GM12878 (cell line): ENCODE measurements at regions not wholly inside any gene's neighbourhood (a gene's known extent, or its start where the extent isn't known, plus 50 kb on each side); places are given as distances from the start of the nearest gene placed in this dataset.

Experiments
- BCL11A ChIP-seq: IDR thresholded peaks from 2 replicates; pipeline ENCODE4 v1.6.1; 2011; ENCODE audit warnings: low read depth, low read length
- FOXK2 ChIP-seq: fragments of 450-650 bp; IDR thresholded peaks from 2 replicates; pipeline ENCODE4 v1.6.1; 2017; ENCODE audit warnings: mild to moderate bottlenecking, moderate library complexity
- JUND ChIP-seq: IDR thresholded peaks from 2 replicates; pipeline ENCODE4 v1.6.1; 2012; ENCODE audit warnings: low read depth, mild to moderate bottlenecking, low read length, improper control_type of control experiment, moderate library complexity
- PBX3 ChIP-seq: IDR thresholded peaks from 2 replicates; pipeline ENCODE4 v1.6.1; 2011; ENCODE audit warnings: mild to moderate bottlenecking, low read depth, low read length, moderate library complexity; ENCODE audit not compliant: insufficient replicate concordance
- POLR2A ChIP-seq: IDR thresholded peaks from 2 replicates; pipeline ENCODE4 v1.6.1; 2011; ENCODE audit warnings: low read depth, mild to moderate bottlenecking, low read length
- POLR2AphosphoS5 ChIP-seq: IDR thresholded peaks from 2 replicates; pipeline ENCODE4 v1.6.1; 2011; ENCODE audit warnings: mild to moderate bottlenecking, low read length, inconsistent platforms
- RAD21 ChIP-seq: IDR thresholded peaks from 2 replicates; pipeline ENCODE4 v1.6.1; 2011; ENCODE audit warnings: mild to moderate bottlenecking, low read depth, low read length, moderate library complexity; ENCODE audit not compliant: insufficient read depth
- TF ChIP-seq, protein P1 (sequence below), 3 experiments: IDR thresholded peaks in 2 of 3; conservative IDR thresholded peaks in 1 of 3; 2 replicates each; pipeline ENCODE4 v1.5.1; 2011; ENCODE audit warnings: low read depth in 3 of 3, low read length in 3 of 3, mild to moderate bottlenecking in 3 of 3, control low read depth in 2 of 3, moderate library complexity in 2 of 3, inconsistent platforms in 1 of 3, mixed read lengths in 1 of 3; ENCODE audit not compliant: control insufficient read depth in 2 of 3, insufficient read depth in 1 of 3; ENCODE audit errors: extremely low read depth in 1 of 3

GRCh38 chr6:164477790-164478189, 831.6 kb downstream of the C6orf118 start:
- TF ChIP-seq RAD21 (no peak), POLR2A (no peak), PBX3 (no peak), JUND (no peak), BCL11A (no peak), FOXK2 (no peak), POLR2AphosphoS5 (no peak)
- TF ChIP-seq, protein P1, sequence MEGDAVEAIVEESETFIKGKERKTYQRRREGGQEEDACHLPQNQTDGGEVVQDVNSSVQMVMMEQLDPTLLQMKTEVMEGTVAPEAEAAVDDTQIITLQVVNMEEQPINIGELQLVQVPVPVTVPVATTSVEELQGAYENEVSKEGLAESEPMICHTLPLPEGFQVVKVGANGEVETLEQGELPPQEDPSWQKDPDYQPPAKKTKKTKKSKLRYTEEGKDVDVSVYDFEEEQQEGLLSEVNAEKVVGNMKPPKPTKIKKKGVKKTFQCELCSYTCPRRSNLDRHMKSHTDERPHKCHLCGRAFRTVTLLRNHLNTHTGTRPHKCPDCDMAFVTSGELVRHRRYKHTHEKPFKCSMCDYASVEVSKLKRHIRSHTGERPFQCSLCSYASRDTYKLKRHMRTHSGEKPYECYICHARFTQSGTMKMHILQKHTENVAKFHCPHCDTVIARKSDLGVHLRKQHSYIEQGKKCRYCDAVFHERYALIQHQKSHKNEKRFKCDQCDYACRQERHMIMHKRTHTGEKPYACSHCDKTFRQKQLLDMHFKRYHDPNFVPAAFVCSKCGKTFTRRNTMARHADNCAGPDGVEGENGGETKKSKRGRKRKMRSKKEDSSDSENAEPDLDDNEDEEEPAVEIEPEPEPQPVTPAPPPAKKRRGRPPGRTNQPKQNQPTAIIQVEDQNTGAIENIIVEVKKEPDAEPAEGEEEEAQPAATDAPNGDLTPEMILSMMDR (IDR thresholded peaks at IDR 0.05 in 2 of 3, conservative IDR thresholded peaks at IDR 0.05 in 1 of 3; ENCODE audit: control insufficient read depth in 2 of 3, extremely low read depth in 1 of 3, insufficient read depth in 1 of 3, low read depth in 3 of 3, low read length in 3 of 3): no peak
